Gastrocnemius medialis (tissue), 4 donors: ENCODE measurements at regions not wholly inside any gene's neighbourhood (a gene's known extent, or its start where the extent isn't known, plus 50 kb on each side); places are given as distances from the start of the nearest gene placed in this dataset.

ENCODE experiments used
- POLR2A ChIP-seq, 2 donors: fragments of 450-650 bp; IDR thresholded peaks; one replicate each; pipeline ENCODE4 v1.6.1; 2017; ENCODE audit warnings: antibody characterized with exemption in 2 of 2, mild to moderate bottlenecking in 2 of 2, moderate library complexity in 2 of 2
- TF ChIP-seq, protein P1 (sequence below), 5 experiments: fragments of 450-650 bp in 3 of 5; fragments of 200-600 bp in 2 of 5; sonication (generic) in 2 of 5; IDR thresholded peaks in 4 of 5; conservative IDR thresholded peaks in 1 of 5; 1 replicate in 4 of 5; 2 replicates in 1 of 5; pipeline ENCODE4 v1.5.1; 2016 to 2019; ENCODE audit warnings: antibody characterized with exemption in 5 of 5, mild to moderate bottlenecking in 3 of 5, moderate library complexity in 3 of 5

DNA sequence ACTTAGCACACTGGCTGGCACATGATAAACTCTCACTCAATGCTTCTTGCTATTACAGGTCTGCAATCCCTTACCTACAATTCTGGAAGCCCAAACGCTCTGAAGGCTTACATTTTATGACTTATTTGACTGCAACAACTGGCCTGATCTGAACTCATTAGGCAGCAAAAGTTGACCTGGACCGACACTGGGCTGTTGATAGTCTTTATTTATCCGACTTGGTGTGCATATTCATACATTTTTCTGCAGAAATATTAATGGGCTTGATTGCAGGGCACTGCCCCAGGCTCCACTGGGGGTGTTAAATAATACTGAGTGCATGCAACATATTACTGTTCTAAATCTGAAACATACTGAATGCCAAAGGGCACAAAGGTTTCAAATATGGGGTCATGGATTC lies 1076.7 kb downstream of the BCL11B start:
- no peak for TF ChIP-seq POLR2A (IDR thresholded peaks at IDR 0.05)
- TF ChIP-seq, protein P1, sequence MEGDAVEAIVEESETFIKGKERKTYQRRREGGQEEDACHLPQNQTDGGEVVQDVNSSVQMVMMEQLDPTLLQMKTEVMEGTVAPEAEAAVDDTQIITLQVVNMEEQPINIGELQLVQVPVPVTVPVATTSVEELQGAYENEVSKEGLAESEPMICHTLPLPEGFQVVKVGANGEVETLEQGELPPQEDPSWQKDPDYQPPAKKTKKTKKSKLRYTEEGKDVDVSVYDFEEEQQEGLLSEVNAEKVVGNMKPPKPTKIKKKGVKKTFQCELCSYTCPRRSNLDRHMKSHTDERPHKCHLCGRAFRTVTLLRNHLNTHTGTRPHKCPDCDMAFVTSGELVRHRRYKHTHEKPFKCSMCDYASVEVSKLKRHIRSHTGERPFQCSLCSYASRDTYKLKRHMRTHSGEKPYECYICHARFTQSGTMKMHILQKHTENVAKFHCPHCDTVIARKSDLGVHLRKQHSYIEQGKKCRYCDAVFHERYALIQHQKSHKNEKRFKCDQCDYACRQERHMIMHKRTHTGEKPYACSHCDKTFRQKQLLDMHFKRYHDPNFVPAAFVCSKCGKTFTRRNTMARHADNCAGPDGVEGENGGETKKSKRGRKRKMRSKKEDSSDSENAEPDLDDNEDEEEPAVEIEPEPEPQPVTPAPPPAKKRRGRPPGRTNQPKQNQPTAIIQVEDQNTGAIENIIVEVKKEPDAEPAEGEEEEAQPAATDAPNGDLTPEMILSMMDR (IDR thresholded peaks at IDR 0.05 in 4 of 5, conservative IDR thresholded peaks at IDR 0.05 in 1 of 5): no peak
